ENCODE measurements at regions not wholly inside any gene's neighbourhood (a gene's known extent, or its start where the extent isn't known, plus 50 kb on each side); places are given as distances from the start of the nearest gene placed in this dataset.

DNA sequence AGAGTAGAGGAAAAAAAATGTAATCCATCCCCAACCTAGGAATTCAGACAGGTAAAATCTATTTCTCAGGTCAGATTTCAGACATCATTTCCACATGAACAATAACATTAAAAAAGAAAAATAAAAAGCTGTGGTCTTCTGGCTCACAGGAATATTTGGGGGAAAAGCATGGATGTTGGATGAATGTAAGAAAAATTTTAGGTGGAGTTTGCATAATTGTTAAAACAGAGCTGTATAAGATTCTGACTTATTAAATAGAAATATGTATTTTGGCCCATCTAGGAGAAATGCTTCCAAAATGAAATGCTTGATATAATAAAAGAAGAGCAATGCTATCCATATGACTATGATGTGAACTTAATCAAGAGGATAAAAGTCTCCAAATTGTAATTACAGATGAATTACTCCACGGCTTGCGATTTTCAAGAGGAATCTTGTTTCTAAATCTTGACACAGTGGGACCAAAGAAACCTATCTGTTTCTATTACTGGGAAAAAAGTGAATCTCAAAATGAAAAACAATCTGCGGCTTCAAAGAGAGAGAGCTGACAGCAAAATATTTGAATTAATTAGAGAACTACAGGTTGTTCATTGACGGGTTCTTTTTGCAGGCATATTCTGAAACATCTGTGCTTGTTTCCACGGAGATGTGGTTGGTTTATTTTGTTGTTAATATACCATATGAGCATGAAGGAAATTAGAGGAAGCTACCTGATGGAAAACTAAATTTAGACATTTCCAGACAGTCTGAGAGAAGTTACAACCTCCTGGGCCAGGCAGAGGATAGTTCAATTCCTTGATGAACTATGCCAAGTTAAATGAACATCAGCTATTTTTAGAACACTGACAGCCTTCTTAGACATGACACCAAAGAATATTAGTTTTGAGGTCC is 468.7 kb downstream of the PID1 start:
- DNase-seq = no peak
- Histone ChIP-seq H3K9me3 (no peaks in the 10 kb centered on the region), H3K27me3 (replicated peaks; ENCODE audit: control insufficient read depth, insufficient read depth, low read length) (no peaks in the 10 kb centered on the region), H3K36me3 (ENCODE audit: control insufficient read depth, insufficient read depth, low read length) (no peaks in the 10 kb centered on the region), H3K4me3 (ENCODE audit: low read depth, low read length) (no peak overlapping the region), H3K4me1 (no peaks in the 10 kb centered on the region)
- no TSS peak for BruUV-seq (replicated peaks)
- Mint-ChIP-seq H3K4me3 (ENCODE audit: unreplicated experiment) (no peak overlapping the region), H3K27me3 (ENCODE audit: insufficient read depth, unreplicated experiment) (peaks cover 7% of the 10 kb centered on the region), H3K4me1 (ENCODE audit: low read depth, unreplicated experiment) (no peaks in the 10 kb centered on the region), H3K36me3 (ENCODE audit: insufficient read depth, unreplicated experiment) (no peaks in the 10 kb centered on the region), H3K27ac (ENCODE audit: unreplicated experiment) (no peak overlapping the region), H3K9me3 (ENCODE audit: unreplicated experiment) (no peaks in the 10 kb centered on the region)
- ChIA-PET POLR2A (no interaction called here), CTCF (no interaction called here)
- intact Hi-C loops (cut with micrococcal nuclease; ENCODE audit: unreplicated experiment) = no loop called here
- TF ChIP-seq, protein P1, sequence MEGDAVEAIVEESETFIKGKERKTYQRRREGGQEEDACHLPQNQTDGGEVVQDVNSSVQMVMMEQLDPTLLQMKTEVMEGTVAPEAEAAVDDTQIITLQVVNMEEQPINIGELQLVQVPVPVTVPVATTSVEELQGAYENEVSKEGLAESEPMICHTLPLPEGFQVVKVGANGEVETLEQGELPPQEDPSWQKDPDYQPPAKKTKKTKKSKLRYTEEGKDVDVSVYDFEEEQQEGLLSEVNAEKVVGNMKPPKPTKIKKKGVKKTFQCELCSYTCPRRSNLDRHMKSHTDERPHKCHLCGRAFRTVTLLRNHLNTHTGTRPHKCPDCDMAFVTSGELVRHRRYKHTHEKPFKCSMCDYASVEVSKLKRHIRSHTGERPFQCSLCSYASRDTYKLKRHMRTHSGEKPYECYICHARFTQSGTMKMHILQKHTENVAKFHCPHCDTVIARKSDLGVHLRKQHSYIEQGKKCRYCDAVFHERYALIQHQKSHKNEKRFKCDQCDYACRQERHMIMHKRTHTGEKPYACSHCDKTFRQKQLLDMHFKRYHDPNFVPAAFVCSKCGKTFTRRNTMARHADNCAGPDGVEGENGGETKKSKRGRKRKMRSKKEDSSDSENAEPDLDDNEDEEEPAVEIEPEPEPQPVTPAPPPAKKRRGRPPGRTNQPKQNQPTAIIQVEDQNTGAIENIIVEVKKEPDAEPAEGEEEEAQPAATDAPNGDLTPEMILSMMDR (IDR thresholded peaks at IDR 0.05; ENCODE audit: insufficient read depth in 1 of 2, low read depth in 1 of 2, low read length in 1 of 2, severe bottlenecking in 1 of 2, unreplicated experiment in 1 of 2) = no peak

DNA sequence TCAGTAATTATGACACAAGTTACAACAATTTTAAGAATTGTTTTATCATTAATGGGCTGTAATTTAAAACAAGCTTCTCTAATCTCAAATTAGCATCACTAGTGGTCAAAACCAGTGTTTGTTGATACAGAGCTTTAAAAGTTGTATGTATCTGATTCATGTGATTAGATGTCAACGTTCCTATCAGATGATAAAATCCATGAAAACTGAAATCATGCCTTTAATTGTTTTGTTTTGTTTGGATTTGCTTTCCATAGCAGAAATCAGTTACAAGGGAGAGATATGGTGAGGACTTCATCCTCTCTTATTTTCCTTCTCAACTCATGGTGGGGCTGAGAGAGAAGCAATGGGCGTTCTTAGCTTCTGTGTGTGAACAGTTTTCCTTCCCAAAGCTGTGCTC is 469.6 kb downstream of the PID1 start:
- no peak for DNase-seq
- Histone ChIP-seq H3K4me3 (ENCODE audit: low read depth, low read length) (no peak overlapping the region), H3K4me1 (no peaks in the 10 kb centered on the region), H3K9me3 (no peaks in the 10 kb centered on the region), H3K27me3 (replicated peaks; ENCODE audit: control insufficient read depth, insufficient read depth, low read length) (no peaks in the 10 kb centered on the region), H3K36me3 (ENCODE audit: control insufficient read depth, insufficient read depth, low read length) (no peaks in the 10 kb centered on the region)
- no TSS peak for BruUV-seq (replicated peaks)
- no peaks in the 10 kb centered on the region for H3K4me1 Mint-ChIP-seq (ENCODE audit: low read depth, unreplicated experiment)
- H3K27me3 Mint-ChIP-seq (ENCODE audit: insufficient read depth, unreplicated experiment) = peaks cover 7% of the 10 kb centered on the region
- intact Hi-C loops (cut with micrococcal nuclease; ENCODE audit: unreplicated experiment) = no loop called here
- ChIA-PET CTCF (no interaction called here), POLR2A (no interaction called here)
- H3K9me3 Mint-ChIP-seq (ENCODE audit: unreplicated experiment) = no peaks in the 10 kb centered on the region
- H3K4me3 Mint-ChIP-seq (ENCODE audit: unreplicated experiment) = no peak overlapping the region
- TF ChIP-seq, protein P1 (IDR thresholded peaks at IDR 0.05; ENCODE audit: insufficient read depth in 1 of 2, low read depth in 1 of 2, low read length in 1 of 2, severe bottlenecking in 1 of 2, unreplicated experiment in 1 of 2) = no peak
- H3K36me3 Mint-ChIP-seq (ENCODE audit: insufficient read depth, unreplicated experiment) = no peaks in the 10 kb centered on the region
- no peak overlapping the region for H3K27ac Mint-ChIP-seq (ENCODE audit: unreplicated experiment)

DNA sequence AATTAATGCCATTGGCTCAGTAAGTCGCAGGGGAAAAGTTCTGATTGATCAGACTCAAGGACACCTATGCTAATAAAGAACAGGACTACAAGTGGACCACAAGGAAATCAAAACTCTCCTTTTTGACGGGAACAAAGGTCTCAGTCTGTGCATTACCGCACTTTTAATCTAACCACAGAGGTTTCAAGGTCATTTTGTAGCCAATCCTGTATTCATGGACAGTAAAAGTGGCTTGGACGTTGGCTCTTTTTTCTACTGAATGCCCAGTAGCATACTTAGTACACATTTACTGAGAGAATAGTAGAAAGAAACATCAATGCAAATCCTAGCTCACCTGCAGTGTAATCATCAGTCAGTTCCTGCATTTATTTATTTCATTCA is 471.9 kb downstream of the PID1 start:
- TF ChIP-seq, protein P1 (IDR thresholded peaks at IDR 0.05; ENCODE audit: insufficient read depth in 1 of 2, low read depth in 1 of 2, low read length in 1 of 2, severe bottlenecking in 1 of 2, unreplicated experiment in 1 of 2) = no peak
- H3K9me3 ChIP-seq = no peaks in the 10 kb centered on the region
- H3K27me3 ChIP-seq (replicated peaks; ENCODE audit: control insufficient read depth, insufficient read depth, low read length) = no peaks in the 10 kb centered on the region
- H3K4me1 Mint-ChIP-seq (ENCODE audit: low read depth, unreplicated experiment) = no peaks in the 10 kb centered on the region
- BruUV-seq (replicated peaks) = no TSS peak
- H3K9me3 Mint-ChIP-seq (ENCODE audit: unreplicated experiment) = no peaks in the 10 kb centered on the region
- no peak overlapping the region for H3K4me3 ChIP-seq (ENCODE audit: low read depth, low read length)
- no peaks in the 10 kb centered on the region for H3K4me1 ChIP-seq
- H3K36me3 ChIP-seq (ENCODE audit: control insufficient read depth, insufficient read depth, low read length) = no peaks in the 10 kb centered on the region
- intact Hi-C loops (cut with micrococcal nuclease; ENCODE audit: unreplicated experiment) = no loop called here
- CTCF ChIA-PET = no interaction called here
- H3K4me3 Mint-ChIP-seq (ENCODE audit: unreplicated experiment) = no peak overlapping the region
- no peak overlapping the region for H3K27ac Mint-ChIP-seq (ENCODE audit: unreplicated experiment)
- peaks cover 12% of the 10 kb centered on the region for H3K27me3 Mint-ChIP-seq (ENCODE audit: insufficient read depth, unreplicated experiment)
- no peak for DNase-seq
- no peaks in the 10 kb centered on the region for H3K36me3 Mint-ChIP-seq (ENCODE audit: insufficient read depth, unreplicated experiment)
- POLR2A ChIA-PET = no interaction called here

Data from Caco-2 (cell line).